Heart right ventricle (tissue), 16 donors: ENCODE measurements at regions not wholly inside any gene's neighbourhood (a gene's known extent, or its start where the extent isn't known, plus 50 kb on each side); places are given as distances from the start of the nearest gene placed in this dataset.

Source experiments
- ATAC-seq, 8 donors: fragments of 200-7000 bp; cut with Tn5 transposase; one replicate each; pipeline ENCODE4 v1.9.1; 2020; ENCODE audit warnings: mild to moderate bottlenecking in 8 of 8, moderate library complexity in 8 of 8, moderate number of reproducible peaks in 1 of 8
- DNase-seq, 2 donors: peaks; one replicate each; pipeline ENCODE4 v3.0.0-alpha.2; 2020
- H3K27ac ChIP-seq, 10 donors: fragments of 200-600 bp; sonication (generic) in 2 of 10; one replicate each; pipeline versions ENCODE4 v1.5.0 to v1.8.0; 2020 to 2022; ENCODE audit warnings: mild to moderate bottlenecking in 3 of 10
- H3K27me3 ChIP-seq, 7 donors: fragments of 200-600 bp; one replicate each; pipeline ENCODE4 v1.8.0; 2021 to 2022; ENCODE audit warnings: mild to moderate bottlenecking in 2 of 7
- H3K36me3 ChIP-seq, 9 donors: fragments of 200-600 bp; sonication (generic) in 1 of 9; one replicate each; pipeline versions ENCODE4 v1.5.0 to v1.8.0; 2020 to 2022; ENCODE audit warnings: mild to moderate bottlenecking in 2 of 9
- H3K4me1 ChIP-seq, 9 donors: fragments of 200-600 bp; sonication (generic) in 1 of 9; one replicate each; pipeline versions ENCODE4 v1.5.0 to v1.8.0; 2020 to 2022; ENCODE audit warnings: mild to moderate bottlenecking in 4 of 9
- H3K4me3 ChIP-seq, 10 donors: fragments of 200-600 bp; sonication (generic) in 2 of 10; one replicate each; pipeline versions ENCODE4 v1.5.0 to v1.8.0; 2020 to 2022; ENCODE audit warnings: mild to moderate bottlenecking in 7 of 10, moderate library complexity in 2 of 10
- H3K9me3 ChIP-seq, 11 donors: fragments of 200-600 bp in 10 of 11; sonication (generic) in 2 of 11; one replicate each; pipeline versions ENCODE4 v1.5.0 to v1.8.0; 2013 to 2022; ENCODE audit warnings: mild to moderate bottlenecking in 2 of 11, control low read depth in 1 of 11, moderate library complexity in 1 of 11
- CTCF ChIP-seq, 9 donors: fragments of 200-600 bp; sonication (generic) in 2 of 9; IDR thresholded peaks; one replicate each; pipeline versions ENCODE4 v1.5.0 to v1.8.0; 2021 to 2022; ENCODE audit warnings: antibody characterized with exemption in 9 of 9, mild to moderate bottlenecking in 5 of 9, moderate library complexity in 1 of 9
- WGBS, 2 donors: extraction: QIAGEN DNeasy Blood & Tissue Kit; methylation state at CpG; one replicate each; pipeline ENCODE4 v1.1.7; 2013; ENCODE audit warnings: inconsistent platforms in 1 of 2; 5-methylcytosine and 5-hydroxymethylcytosine counted together
- intact Hi-C, 10 donors: fragments of 100-400 bp; cut with DNase I; formaldehyde crosslinking; loops; one replicate each; pipeline versions ENCODE4 v1.11.1 to v1.14.2; 2022
- donor health status: Arrhythmogenic right ventricular cardiomyopathy.
- donor health status: ischemic (EF 13 %, LVEDD 7.1; RV severe dilation, severe dysfunction).
- donor health status: healthy with polysubstance abuse.
- donor health status: DM: no; HTN: yes; CAD: no.
- donor health status: DM: no; HTN: no; CAD: no.
- donor health status: ischemic (EF 25% LVEDD 6.9; RV normal size, moderate dysfunction).
- donor health status: ischemic (EF 25% LVEDD 5.7; RV mildly dilated, moderate dysfunction).
- donor health status: healthy.
- donor health status: DM: yes; HTN: yes; CAD: no.
- donor health status: Ischemic cardiomyopathy.
- donor health status: ischemic (EF 35%, LVEDD 5.7; RV mildly dilated, moderate dysfunction).
- donor health status: nonischemic (EF 11% LVEDD 7.7; RV severe dilation, severe dysfunction).
- donor health status: DM: yes; HTN: yes; CAD: no.
- donor health status: PGD.
- donor health status: ischemic (EF 29% LVEDD 5.4; RV normal size, mild dysfunction).
- donor health status: nonischemic (EF 23%, LVEDD 6.1; RV moderate dilation, normal function).

- Histone ChIP-seq H3K27ac (no peak overlapping the region), H3K4me3 (no peak overlapping the region), H3K27me3 (peaks cover 0 to 34% (median 0%) of the 10 kb centered on the region in 7 donors), H3K4me1 (no peaks in the 10 kb centered on the region), H3K9me3 (peaks cover 0 to 10% (median 0%) of the 10 kb centered on the region in 11 donors), H3K36me3 (no peaks in the 10 kb centered on the region)
- TF ChIP-seq CTCF (IDR thresholded peaks at IDR 0.05): no peak
- ATAC-seq: no peak
- WGBS, 2 donors: 77 to 87% methylated on average over 6 of the region's 6 CpGs
- DNase-seq: no peak
- intact Hi-C loops: no loop called here
These were observed 50.2 kb upstream of the BCL11A start for GRCh38 chr2:60603533-60604190.

- H3K27me3 ChIP-seq: peaks cover 0 to 41% (median 0%) of the 10 kb centered on the region in 7 donors
- H3K9me3 ChIP-seq: peaks cover 0 to 10% (median 0%) of the 10 kb centered on the region in 11 donors
- ATAC-seq: no peak
- 91 to 93% methylated on average over 2 of the region's 2 CpGs for WGBS, 2 donors
- no peak for DNase-seq
- intact Hi-C loops: no loop called here
- H3K4me3 ChIP-seq: no peak overlapping the region
- no peak overlapping the region for H3K27ac ChIP-seq
- TF ChIP-seq CTCF (IDR thresholded peaks at IDR 0.05): no peak
- no peaks in the 10 kb centered on the region for H3K36me3 ChIP-seq
- H3K4me1 ChIP-seq: no peaks in the 10 kb centered on the region
These were observed 51.1 kb upstream of the BCL11A start for GRCh38 chr2:60604486-60605064.

GRCh38 chr2:60605866-60606265, 52.4 kb upstream of the BCL11A start:
- Histone ChIP-seq H3K27ac (no peak overlapping the region), H3K4me1 (no peaks in the 10 kb centered on the region), H3K9me3 (peaks cover 0 to 7% (median 0%) of the 10 kb centered on the region in 11 donors), H3K4me3 (no peak overlapping the region), H3K27me3 (peaks cover 0 to 53% (median under 1%) of the 10 kb centered on the region in 7 donors), H3K36me3 (no peaks in the 10 kb centered on the region)
- intact Hi-C loops: no loop called here
- TF ChIP-seq CTCF (IDR thresholded peaks at IDR 0.05): no peak
- ATAC-seq: no peak
- DNase-seq: no peak
- 94 to 95% methylated on average over 4 of the region's 4 CpGs for WGBS, 2 donors

- Histone ChIP-seq H3K27me3 (peaks cover 0 to 73% (median 11%) of the 10 kb centered on the region in 7 donors), H3K36me3 (no peaks in the 10 kb centered on the region), H3K4me1 (no peaks in the 10 kb centered on the region), H3K9me3 (no peaks in the 10 kb centered on the region), H3K4me3 (no peak overlapping the region), H3K27ac (no peak overlapping the region)
- 32 to 60% methylated on average over 3 of the region's 3 CpGs for WGBS, 2 donors
- no peak for DNase-seq
- no peak for ATAC-seq
- no peak for TF ChIP-seq CTCF (IDR thresholded peaks at IDR 0.05)
- intact Hi-C loops: no loop called here
These were observed 55.2 kb upstream of the BCL11A start for GRCh38 chr2:60608679-60609078.
